GM23338 (cell line): ENCODE measurements at regions not wholly inside any gene's neighbourhood (a gene's known extent, or its start where the extent isn't known, plus 50 kb on each side); places are given as distances from the start of the nearest gene placed in this dataset.
A peak's percentile ranks its signal among the peaks of the same experiment; 100 is the strongest.

Source experiments
- ATAC-seq: fragments of 200-7000 bp; cut with Tn5 transposase; 3 replicates; pipeline ENCODE4 v1.9.1; 2020
- DNase-seq: peaks from one replicate; pipeline ENCODE4 v3.0.0-alpha.2; 2015; ENCODE audit warnings: low spot score
- H2AFZ ChIP-seq: fragments of 200-600 bp; sonication (generic); 2 replicates; pipeline ENCODE4 v1.8.0; 2016; ENCODE audit warnings: antibody characterized with exemption, mild to moderate bottlenecking, moderate library complexity
- H3F3A ChIP-seq: fragments of 200-600 bp; sonication (generic); replicated peaks from 2 replicates; pipeline ENCODE4 v1.8.0; 2017; ENCODE audit warnings: antibody characterized with exemption, mixed run types, low read depth
- H3K27ac ChIP-seq: fragments of 200-600 bp; sonication (generic); 2 replicates; pipeline ENCODE4 v1.6.1; 2016; ENCODE audit warnings: low read depth
- H3K27me3 ChIP-seq: fragments of 200-600 bp; sonication (generic); 2 replicates; pipeline ENCODE4 v1.8.0; 2016; ENCODE audit warnings: mild to moderate bottlenecking, mixed run types, moderate library complexity; ENCODE audit not compliant: insufficient read depth
- H3K36me3 ChIP-seq: fragments of 200-600 bp; sonication (generic); 2 replicates; pipeline ENCODE4 v1.8.0; 2016; ENCODE audit warnings: mild to moderate bottlenecking; ENCODE audit not compliant: insufficient read depth
- H3K4me1 ChIP-seq: fragments of 200-600 bp; sonication (generic); 2 replicates; pipeline ENCODE4 v1.8.0; 2016; ENCODE audit warnings: mild to moderate bottlenecking, moderate library complexity; ENCODE audit not compliant: insufficient read depth
- H3K4me2 ChIP-seq: fragments of 200-600 bp; sonication (generic); 2 replicates; pipeline ENCODE4 v1.7.1; 2017; ENCODE audit warnings: mixed run types
- H3K4me3 ChIP-seq: fragments of 200-600 bp; sonication (generic); 2 replicates; pipeline ENCODE4 v1.6.1; 2016; ENCODE audit warnings: mixed run types
- H3K79me2 ChIP-seq: fragments of 200-600 bp; sonication (generic); replicated peaks from 2 replicates; pipeline ENCODE4 v1.8.0; 2017; ENCODE audit warnings: mild to moderate bottlenecking; ENCODE audit not compliant: insufficient read depth
- H3K9me2 ChIP-seq: fragments of 200-600 bp; sonication (generic); 2 replicates; pipeline ENCODE4 v1.8.0; 2017; ENCODE audit not compliant: insufficient read depth
- H4K20me1 ChIP-seq: fragments of 200-600 bp; sonication (generic); replicated peaks from 2 replicates; pipeline ENCODE4 v1.8.0; 2017; ENCODE audit warnings: mild to moderate bottlenecking; ENCODE audit not compliant: insufficient read depth
- H3K27ac Mint-ChIP-seq: 2 replicates; pipeline ENCODE4 v1.8.0; 2020; ENCODE audit warnings: inconsistent platforms, mild to moderate bottlenecking, moderate library complexity, mixed read lengths
- H3K27me3 Mint-ChIP-seq: 3 replicates; pipeline ENCODE4 v1.8.0; 2022; ENCODE audit warnings: low read depth, mild to moderate bottlenecking, moderate library complexity, mixed read lengths, inconsistent platforms; ENCODE audit not compliant: insufficient read depth, poor library complexity
- H3K36me3 Mint-ChIP-seq: 3 replicates; pipeline ENCODE4 v1.8.0; 2021; ENCODE audit warnings: low read depth, mild to moderate bottlenecking, inconsistent platforms, moderate library complexity, mixed read lengths
- H3K4me1 Mint-ChIP-seq: 3 replicates; pipeline ENCODE4 v1.8.0; 2020; ENCODE audit warnings: mild to moderate bottlenecking, inconsistent platforms, mixed read lengths
- H3K4me3 Mint-ChIP-seq: 3 replicates; pipeline ENCODE4 v1.8.0; 2021; ENCODE audit warnings: moderate library complexity, mild to moderate bottlenecking, inconsistent platforms, mixed read lengths
- H3K9me3 Mint-ChIP-seq: 3 replicates; pipeline ENCODE4 v1.8.0; 2020; ENCODE audit warnings: moderate library complexity, mild to moderate bottlenecking, inconsistent platforms, mixed read lengths
- EZH2 ChIP-seq: fragments of 200-600 bp; sonication (generic); IDR thresholded peaks from one replicate; pipeline ENCODE4 v1.8.0; 2017; ENCODE audit warnings: antibody characterized with exemption, mild to moderate bottlenecking, low read depth; ENCODE audit not compliant: unreplicated experiment
- JUNB ChIP-seq: IDR thresholded peaks from one replicate; pipeline ENCODE4 v1.6.1; 2016; ENCODE audit warnings: antibody characterized with exemption; ENCODE audit not compliant: unreplicated experiment
- NANOG ChIP-seq: IDR thresholded peaks from 2 replicates; pipeline ENCODE4 v1.6.1; 2016; ENCODE audit warnings: antibody characterized with exemption, borderline replicate concordance
- POLR2AphosphoS5 ChIP-seq: IDR thresholded peaks from 2 replicates; pipeline ENCODE4 v1.6.1; 2016; ENCODE audit warnings: antibody characterized with exemption, low read depth
- STAT1 ChIP-seq: IDR thresholded peaks from one replicate; pipeline ENCODE4 v1.6.1; 2016; ENCODE audit warnings: antibody characterized with exemption; ENCODE audit not compliant: unreplicated experiment
- ZNF114 ChIP-seq: fragments of 250-450 bp; sonication (Bioruptor Pico); IDR thresholded peaks from 2 replicates; pipeline ENCODE4 v1.5.0; 2020; ENCODE audit warnings: mild to moderate bottlenecking, moderate library complexity
- ZNF331 ChIP-seq: fragments of 250-450 bp; sonication (Bioruptor Pico); IDR thresholded peaks from 2 replicates; pipeline ENCODE4 v1.5.0; 2020; ENCODE audit warnings: low read depth, mild to moderate bottlenecking, moderate library complexity
- TF ChIP-seq, protein P1 (sequence below): IDR thresholded peaks from one replicate; pipeline ENCODE4 v1.6.1; 2018; ENCODE audit warnings: antibody characterized with exemption; ENCODE audit not compliant: unreplicated experiment
- TF ChIP-seq, protein P2 (sequence below): fragments of 250-450 bp; sonication (Bioruptor Pico); IDR thresholded peaks from 2 replicates; pipeline ENCODE4 v1.5.0; 2020; ENCODE audit warnings: mild to moderate bottlenecking, moderate library complexity
- TF ChIP-seq, protein P3 (sequence below), 2 experiments: fragments of 200-600 bp in 1 of 2; sonication (generic) in 1 of 2; conservative IDR thresholded peaks; 2 replicates each; pipeline versions ENCODE4 v1.5.1 to v1.6.1; 2016 to 2017; ENCODE audit warnings: antibody characterized with exemption in 2 of 2, low read depth in 2 of 2, mild to moderate bottlenecking in 2 of 2, moderate library complexity in 1 of 2

DNA sequence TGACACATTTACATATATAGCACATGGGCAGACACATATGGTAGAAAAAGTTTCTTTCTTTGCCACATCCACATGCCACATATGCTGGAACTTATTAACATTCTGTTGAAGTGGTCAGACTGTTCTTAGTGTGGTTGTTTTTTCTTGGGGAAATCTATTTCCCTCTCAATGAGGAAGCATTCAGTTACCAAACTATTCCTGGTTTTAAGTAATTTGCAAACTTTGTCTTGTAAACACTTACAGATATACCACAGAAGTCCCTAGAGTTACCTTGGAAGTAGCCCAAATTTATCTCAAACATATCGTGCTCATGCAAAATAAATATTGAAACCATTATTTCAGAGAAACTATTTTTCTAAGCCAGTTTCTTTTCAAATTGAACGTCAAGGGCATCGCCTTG lies 625.5 kb upstream of the INTU start:
- no peaks in the 10 kb centered on the region for H3F3A ChIP-seq
- H3K9me2 ChIP-seq = no peaks in the 10 kb centered on the region
- Mint-ChIP-seq H3K4me3 (no peak overlapping the region), H3K4me1 (peaks cover 11% of the 10 kb centered on the region; the same call in 2 of the 3 replicates), H3K27ac (no peak overlapping the region), H3K27me3 (no peaks in the 10 kb centered on the region), H3K9me3 (no peaks in the 10 kb centered on the region), H3K36me3 (no peaks in the 10 kb centered on the region)
- no peaks in the 10 kb centered on the region for H3K27me3 ChIP-seq
- no peaks in the 10 kb centered on the region for H3K36me3 ChIP-seq
- H4K20me1 ChIP-seq = no peaks in the 10 kb centered on the region
- TF ChIP-seq JUNB (no peak), ZNF331 (CRISPR knock-in tag) (no peak), POLR2AphosphoS5 (no peak), STAT1 (no peak), EZH2 (no peak), ZNF114 (CRISPR knock-in tag) (no peak), NANOG (no peak)
- TF ChIP-seq, protein P1, sequence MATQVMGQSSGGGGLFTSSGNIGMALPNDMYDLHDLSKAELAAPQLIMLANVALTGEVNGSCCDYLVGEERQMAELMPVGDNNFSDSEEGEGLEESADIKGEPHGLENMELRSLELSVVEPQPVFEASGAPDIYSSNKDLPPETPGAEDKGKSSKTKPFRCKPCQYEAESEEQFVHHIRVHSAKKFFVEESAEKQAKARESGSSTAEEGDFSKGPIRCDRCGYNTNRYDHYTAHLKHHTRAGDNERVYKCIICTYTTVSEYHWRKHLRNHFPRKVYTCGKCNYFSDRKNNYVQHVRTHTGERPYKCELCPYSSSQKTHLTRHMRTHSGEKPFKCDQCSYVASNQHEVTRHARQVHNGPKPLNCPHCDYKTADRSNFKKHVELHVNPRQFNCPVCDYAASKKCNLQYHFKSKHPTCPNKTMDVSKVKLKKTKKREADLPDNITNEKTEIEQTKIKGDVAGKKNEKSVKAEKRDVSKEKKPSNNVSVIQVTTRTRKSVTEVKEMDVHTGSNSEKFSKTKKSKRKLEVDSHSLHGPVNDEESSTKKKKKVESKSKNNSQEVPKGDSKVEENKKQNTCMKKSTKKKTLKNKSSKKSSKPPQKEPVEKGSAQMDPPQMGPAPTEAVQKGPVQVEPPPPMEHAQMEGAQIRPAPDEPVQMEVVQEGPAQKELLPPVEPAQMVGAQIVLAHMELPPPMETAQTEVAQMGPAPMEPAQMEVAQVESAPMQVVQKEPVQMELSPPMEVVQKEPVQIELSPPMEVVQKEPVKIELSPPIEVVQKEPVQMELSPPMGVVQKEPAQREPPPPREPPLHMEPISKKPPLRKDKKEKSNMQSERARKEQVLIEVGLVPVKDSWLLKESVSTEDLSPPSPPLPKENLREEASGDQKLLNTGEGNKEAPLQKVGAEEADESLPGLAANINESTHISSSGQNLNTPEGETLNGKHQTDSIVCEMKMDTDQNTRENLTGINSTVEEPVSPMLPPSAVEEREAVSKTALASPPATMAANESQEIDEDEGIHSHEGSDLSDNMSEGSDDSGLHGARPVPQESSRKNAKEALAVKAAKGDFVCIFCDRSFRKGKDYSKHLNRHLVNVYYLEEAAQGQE = no peak
- TF ChIP-seq, protein P2, sequence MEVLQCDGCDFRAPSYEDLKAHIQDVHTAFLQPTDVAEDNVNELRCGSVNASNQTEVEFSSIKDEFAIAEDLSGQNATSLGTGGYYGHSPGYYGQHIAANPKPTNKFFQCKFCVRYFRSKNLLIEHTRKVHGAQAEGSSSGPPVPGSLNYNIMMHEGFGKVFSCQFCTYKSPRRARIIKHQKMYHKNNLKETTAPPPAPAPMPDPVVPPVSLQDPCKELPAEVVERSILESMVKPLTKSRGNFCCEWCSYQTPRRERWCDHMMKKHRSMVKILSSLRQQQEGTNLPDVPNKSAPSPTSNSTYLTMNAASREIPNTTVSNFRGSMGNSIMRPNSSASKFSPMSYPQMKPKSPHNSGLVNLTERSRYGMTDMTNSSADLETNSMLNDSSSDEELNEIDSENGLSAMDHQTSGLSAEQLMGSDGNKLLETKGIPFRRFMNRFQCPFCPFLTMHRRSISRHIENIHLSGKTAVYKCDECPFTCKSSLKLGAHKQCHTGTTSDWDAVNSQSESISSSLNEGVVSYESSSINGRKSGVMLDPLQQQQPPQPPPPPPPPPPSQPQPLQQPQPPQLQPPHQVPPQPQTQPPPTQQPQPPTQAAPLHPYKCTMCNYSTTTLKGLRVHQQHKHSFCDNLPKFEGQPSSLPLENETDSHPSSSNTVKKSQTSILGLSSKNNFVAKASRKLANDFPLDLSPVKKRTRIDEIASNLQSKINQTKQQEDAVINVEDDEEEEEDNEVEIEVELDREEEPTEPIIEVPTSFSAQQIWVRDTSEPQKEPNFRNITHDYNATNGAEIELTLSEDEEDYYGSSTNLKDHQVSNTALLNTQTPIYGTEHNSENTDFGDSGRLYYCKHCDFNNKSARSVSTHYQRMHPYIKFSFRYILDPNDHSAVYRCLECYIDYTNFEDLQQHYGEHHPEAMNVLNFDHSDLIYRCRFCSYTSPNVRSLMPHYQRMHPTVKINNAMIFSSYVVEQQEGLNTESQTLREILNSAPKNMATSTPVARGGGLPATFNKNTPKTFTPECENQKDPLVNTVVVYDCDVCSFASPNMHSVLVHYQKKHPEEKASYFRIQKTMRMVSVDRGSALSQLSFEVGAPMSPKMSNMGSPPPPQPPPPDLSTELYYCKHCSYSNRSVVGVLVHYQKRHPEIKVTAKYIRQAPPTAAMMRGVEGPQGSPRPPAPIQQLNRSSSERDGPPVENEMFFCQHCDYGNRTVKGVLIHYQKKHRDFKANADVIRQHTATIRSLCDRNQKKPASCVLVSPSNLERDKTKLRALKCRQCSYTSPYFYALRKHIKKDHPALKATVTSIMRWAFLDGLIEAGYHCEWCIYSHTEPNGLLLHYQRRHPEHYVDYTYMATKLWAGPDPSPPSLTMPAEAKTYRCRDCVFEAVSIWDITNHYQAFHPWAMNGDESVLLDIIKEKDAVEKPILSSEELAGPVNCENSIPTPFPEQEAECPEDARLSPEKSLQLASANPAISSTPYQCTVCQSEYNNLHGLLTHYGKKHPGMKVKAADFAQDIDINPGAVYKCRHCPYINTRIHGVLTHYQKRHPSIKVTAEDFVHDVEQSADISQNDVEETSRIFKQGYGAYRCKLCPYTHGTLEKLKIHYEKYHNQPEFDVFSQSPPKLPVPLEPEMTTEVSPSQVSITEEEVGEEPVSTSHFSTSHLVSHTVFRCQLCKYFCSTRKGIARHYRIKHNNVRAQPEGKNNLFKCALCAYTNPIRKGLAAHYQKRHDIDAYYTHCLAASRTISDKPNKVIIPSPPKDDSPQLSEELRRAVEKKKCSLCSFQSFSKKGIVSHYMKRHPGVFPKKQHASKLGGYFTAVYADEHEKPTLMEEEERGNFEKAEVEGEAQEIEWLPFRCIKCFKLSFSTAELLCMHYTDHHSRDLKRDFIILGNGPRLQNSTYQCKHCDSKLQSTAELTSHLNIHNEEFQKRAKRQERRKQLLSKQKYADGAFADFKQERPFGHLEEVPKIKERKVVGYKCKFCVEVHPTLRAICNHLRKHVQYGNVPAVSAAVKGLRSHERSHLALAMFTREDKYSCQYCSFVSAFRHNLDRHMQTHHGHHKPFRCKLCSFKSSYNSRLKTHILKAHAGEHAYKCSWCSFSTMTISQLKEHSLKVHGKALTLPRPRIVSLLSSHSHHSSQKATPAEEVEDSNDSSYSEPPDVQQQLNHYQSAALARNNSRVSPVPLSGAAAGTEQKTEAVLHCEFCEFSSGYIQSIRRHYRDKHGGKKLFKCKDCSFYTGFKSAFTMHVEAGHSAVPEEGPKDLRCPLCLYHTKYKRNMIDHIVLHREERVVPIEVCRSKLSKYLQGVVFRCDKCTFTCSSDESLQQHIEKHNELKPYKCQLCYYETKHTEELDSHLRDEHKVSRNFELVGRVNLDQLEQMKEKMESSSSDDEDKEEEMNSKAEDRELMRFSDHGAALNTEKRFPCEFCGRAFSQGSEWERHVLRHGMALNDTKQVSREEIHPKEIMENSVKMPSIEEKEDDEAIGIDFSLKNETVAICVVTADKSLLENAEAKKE (CRISPR knock-in tag) = no peak
- TF ChIP-seq, protein P3, sequence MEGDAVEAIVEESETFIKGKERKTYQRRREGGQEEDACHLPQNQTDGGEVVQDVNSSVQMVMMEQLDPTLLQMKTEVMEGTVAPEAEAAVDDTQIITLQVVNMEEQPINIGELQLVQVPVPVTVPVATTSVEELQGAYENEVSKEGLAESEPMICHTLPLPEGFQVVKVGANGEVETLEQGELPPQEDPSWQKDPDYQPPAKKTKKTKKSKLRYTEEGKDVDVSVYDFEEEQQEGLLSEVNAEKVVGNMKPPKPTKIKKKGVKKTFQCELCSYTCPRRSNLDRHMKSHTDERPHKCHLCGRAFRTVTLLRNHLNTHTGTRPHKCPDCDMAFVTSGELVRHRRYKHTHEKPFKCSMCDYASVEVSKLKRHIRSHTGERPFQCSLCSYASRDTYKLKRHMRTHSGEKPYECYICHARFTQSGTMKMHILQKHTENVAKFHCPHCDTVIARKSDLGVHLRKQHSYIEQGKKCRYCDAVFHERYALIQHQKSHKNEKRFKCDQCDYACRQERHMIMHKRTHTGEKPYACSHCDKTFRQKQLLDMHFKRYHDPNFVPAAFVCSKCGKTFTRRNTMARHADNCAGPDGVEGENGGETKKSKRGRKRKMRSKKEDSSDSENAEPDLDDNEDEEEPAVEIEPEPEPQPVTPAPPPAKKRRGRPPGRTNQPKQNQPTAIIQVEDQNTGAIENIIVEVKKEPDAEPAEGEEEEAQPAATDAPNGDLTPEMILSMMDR (conservative IDR thresholded peaks at IDR 0.05; ENCODE audit: low read depth in 2 of 2) = no peak
- no peak overlapping the region for H3K27ac ChIP-seq
- no peak overlapping the region for H3K4me3 ChIP-seq
- no peak for ATAC-seq
- H3K4me2 ChIP-seq = no peak overlapping the region; the same call in 1 of the 2 replicates
- H3K79me2 ChIP-seq = no peaks in the 10 kb centered on the region
- DNase-seq = no peak
- peak overlapping the region; percentile 11; the same call in 1 of the 2 replicates for H2AFZ ChIP-seq
- H3K4me1 ChIP-seq = peaks cover 13% of the 10 kb centered on the region; the same call in 1 of the 2 replicates
